Neural cell (in vitro differentiated cells): ENCODE measurements at regions not wholly inside any gene's neighbourhood (a gene's known extent, or its start where the extent isn't known, plus 50 kb on each side); places are given as distances from the start of the nearest gene placed in this dataset.

Experiments
- H2AFZ ChIP-seq: fragments of 200-600, 300-800 bp; sonication (generic), shearing (Covaris generic); 2 replicates; pipeline ENCODE4 v1.6.0; 2014; ENCODE audit warnings: low read depth, mild to moderate bottlenecking, antibody characterized with exemption, low read length, moderate library complexity
- H3F3A ChIP-seq: fragments of 200-600 bp; shearing (Covaris generic); 2 replicates; pipeline ENCODE4 v1.6.1; 2016; ENCODE audit warnings: mild to moderate bottlenecking, moderate library complexity, mixed read lengths, antibody characterized with exemption, low read length; ENCODE audit not compliant: insufficient read depth, poor library complexity, severe bottlenecking
- H3K27ac ChIP-seq: fragments of 200-600, 300-800 bp; sonication (generic), shearing (Covaris generic); 2 replicates; pipeline ENCODE4 v1.5.1; 2014; ENCODE audit warnings: mild to moderate bottlenecking, low read length, moderate library complexity
- H3K27me3 ChIP-seq: fragments of 300-800, 200-600 bp; sonication (generic), shearing (Covaris generic); 2 replicates; pipeline ENCODE4 v1.6.0; 2014; ENCODE audit warnings: mild to moderate bottlenecking, low read depth, low read length, moderate library complexity; ENCODE audit not compliant: insufficient read depth
- H3K36me3 ChIP-seq: fragments of 300-800, 200-600 bp; sonication (generic), shearing (Covaris generic); 2 replicates; pipeline ENCODE4 v1.5.1; 2014; ENCODE audit warnings: mild to moderate bottlenecking, antibody characterized with exemption, low read length, moderate library complexity; ENCODE audit not compliant: insufficient read depth
- H3K4me2 ChIP-seq: fragments of 300-800, 200-600 bp; sonication (generic), shearing (Covaris generic); 2 replicates; pipeline ENCODE4 v1.6.0; 2014; ENCODE audit warnings: mild to moderate bottlenecking, low read length
- H3K4me3 ChIP-seq: fragments of 300-800, 200-600 bp; sonication (generic), shearing (Covaris generic); 2 replicates; pipeline ENCODE4 v1.5.1; 2014; ENCODE audit warnings: mild to moderate bottlenecking, low read length, moderate library complexity
- H3K79me2 ChIP-seq: fragments of 200-600 bp; shearing (Covaris generic); replicated peaks from 2 replicates; pipeline ENCODE4 v1.6.0; 2014; ENCODE audit warnings: mild to moderate bottlenecking, low read length, moderate library complexity; ENCODE audit not compliant: insufficient read depth
- H3K9ac ChIP-seq: fragments of 300-800, 200-600 bp; sonication (generic), shearing (Covaris generic); 2 replicates; pipeline ENCODE4 v1.6.1; 2016; ENCODE audit warnings: mild to moderate bottlenecking, low read length, mixed read lengths
- H3K9me2 ChIP-seq: fragments of 200-600 bp; shearing (Covaris generic); 2 replicates; pipeline ENCODE4 v1.6.1; 2016; ENCODE audit warnings: mild to moderate bottlenecking, low read length, mixed read lengths; ENCODE audit not compliant: insufficient read depth
- H3K9me3 ChIP-seq: fragments of 200-600, 300-800 bp; sonication (generic), shearing (Covaris generic); 2 replicates; pipeline ENCODE4 v1.6.1; 2016; ENCODE audit warnings: mild to moderate bottlenecking, mixed run types, low read length, moderate library complexity, mixed read lengths
- H4K20me1 ChIP-seq: fragments of 200-600 bp; shearing (Covaris generic); 2 replicates; pipeline ENCODE4 v1.6.1; 2016; ENCODE audit warnings: mild to moderate bottlenecking, mixed run types; ENCODE audit not compliant: insufficient read depth
- CTCF ChIP-seq: fragments of 450-650 bp; IDR thresholded peaks from 2 replicates; pipeline ENCODE4 v1.5.1; 2014; ENCODE audit warnings: antibody characterized with exemption, mild to moderate bottlenecking, moderate library complexity; ENCODE audit not compliant: poor library complexity, severe bottlenecking
- EP300 ChIP-seq: fragments of 450-650 bp; conservative IDR thresholded peaks from 2 replicates; pipeline ENCODE4 v1.6.1; 2014; ENCODE audit warnings: antibody characterized with exemption, mild to moderate bottlenecking, moderate library complexity; ENCODE audit not compliant: poor library complexity, severe bottlenecking
- EZH2 ChIP-seq: fragments of 200-600, 300-800 bp; shearing (Covaris generic), sonication (generic); IDR thresholded peaks from 2 replicates; pipeline ENCODE4 v1.6.1; 2014; ENCODE audit warnings: antibody characterized with exemption, low read length, borderline replicate concordance, mild to moderate bottlenecking; ENCODE audit not compliant: insufficient read depth, poor library complexity, severe bottlenecking
- MXI1 ChIP-seq: fragments of 450-650 bp; conservative IDR thresholded peaks from 2 replicates; pipeline ENCODE4 v1.6.1; 2014; ENCODE audit warnings: antibody characterized with exemption, mild to moderate bottlenecking; ENCODE audit not compliant: poor library complexity, severe bottlenecking
- POLR2AphosphoS5 ChIP-seq: IDR thresholded peaks from 2 replicates; pipeline ENCODE4 v1.6.1; 2012
- RAD21 ChIP-seq: fragments of 450-650 bp; conservative IDR thresholded peaks from 2 replicates; pipeline ENCODE4 v1.6.1; 2014; ENCODE audit warnings: antibody characterized with exemption, mild to moderate bottlenecking, moderate library complexity
- REST ChIP-seq: IDR thresholded peaks from 2 replicates; pipeline ENCODE4 v1.6.1; 2012; ENCODE audit warnings: borderline replicate concordance
- SMC3 ChIP-seq: fragments of 450-650 bp; conservative IDR thresholded peaks from 2 replicates; pipeline ENCODE4 v1.6.1; 2014; ENCODE audit warnings: antibody characterized with exemption, mild to moderate bottlenecking, moderate library complexity; ENCODE audit not compliant: poor library complexity
- TAF1 ChIP-seq: IDR thresholded peaks from 2 replicates; pipeline ENCODE4 v1.6.1; 2012; ENCODE audit warnings: low read depth

DNA sequence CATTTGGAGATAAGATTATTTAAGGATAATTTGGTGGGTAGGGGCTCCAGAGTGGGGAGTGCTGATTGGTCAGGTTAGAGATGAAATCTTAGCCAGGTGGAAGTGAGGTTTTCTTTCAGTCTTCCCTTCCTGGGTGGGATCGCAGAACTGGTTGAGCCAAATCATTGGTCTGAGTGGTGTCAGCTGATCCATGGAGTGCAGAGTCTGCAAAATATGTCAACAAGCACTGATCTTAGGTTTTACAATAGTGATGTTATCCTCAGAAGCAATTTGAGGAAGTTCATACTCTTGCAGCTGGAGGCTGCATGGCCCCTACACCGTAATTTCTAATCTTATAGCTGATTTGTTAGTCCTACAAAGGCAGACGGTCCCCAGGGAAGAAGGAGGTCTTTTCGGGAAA, 1483.4 kb upstream of the ZEB2 start:
- Histone ChIP-seq H3K27ac (no peak overlapping the region), H2AFZ (no peak overlapping the region), H4K20me1 (no peaks in the 10 kb centered on the region), H3K9ac (no peak overlapping the region), H3F3A (no peaks in the 10 kb centered on the region), H3K4me3 (no peak overlapping the region), H3K9me3 (no peaks in the 10 kb centered on the region), H3K4me2 (no peak overlapping the region), H3K9me2 (no peaks in the 10 kb centered on the region), H3K36me3 (no peaks in the 10 kb centered on the region), H3K27me3 (no peaks in the 10 kb centered on the region), H3K79me2 (no peaks in the 10 kb centered on the region)
- TF ChIP-seq MXI1 (no peak), CTCF (no peak), SMC3 (no peak)

DNA sequence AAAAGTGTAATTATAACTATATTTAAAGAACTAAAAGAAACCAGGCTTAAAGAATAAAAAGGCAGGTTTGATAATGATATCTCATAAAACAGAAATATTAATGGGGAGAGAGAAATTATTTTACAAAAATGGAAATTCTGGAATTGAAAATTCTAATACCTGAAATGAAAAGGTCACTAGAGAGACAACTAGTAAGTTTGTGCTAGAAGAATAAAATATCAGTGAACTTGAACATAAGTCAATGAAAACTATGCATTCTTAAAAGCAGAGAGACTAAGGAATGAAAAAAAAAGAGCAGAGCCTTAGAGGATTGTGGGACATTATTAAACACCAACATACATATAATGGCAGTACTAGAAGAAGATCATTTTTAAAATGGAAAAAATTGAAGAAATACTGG, 1475.0 kb upstream of the ZEB2 start:
- H4K20me1 ChIP-seq, result no peaks in the 10 kb centered on the region
- no peaks in the 10 kb centered on the region for H3K36me3 ChIP-seq
- H3K4me2 ChIP-seq, result no peak overlapping the region
- TF ChIP-seq SMC3 (no peak), EP300 (no peak), POLR2AphosphoS5 (no peak)
- no peaks in the 10 kb centered on the region for H3K27me3 ChIP-seq
- H3K9ac ChIP-seq, result no peak overlapping the region
- no peaks in the 10 kb centered on the region for H3K9me3 ChIP-seq
- H3K4me3 ChIP-seq, result no peak overlapping the region
- no peaks in the 10 kb centered on the region for H3F3A ChIP-seq
- no peaks in the 10 kb centered on the region for H3K79me2 ChIP-seq
- H3K27ac ChIP-seq, result no peak overlapping the region
- H2AFZ ChIP-seq, result no peak overlapping the region
- H3K9me2 ChIP-seq, result no peaks in the 10 kb centered on the region

- H3K9me3 ChIP-seq, result no peaks in the 10 kb centered on the region
- no peak overlapping the region for H3K9ac ChIP-seq
- H3K27ac ChIP-seq, result no peak overlapping the region
- H3K27me3 ChIP-seq, result no peaks in the 10 kb centered on the region
- no peaks in the 10 kb centered on the region for H4K20me1 ChIP-seq
- H2AFZ ChIP-seq, result no peak overlapping the region
- no peak overlapping the region for H3K4me2 ChIP-seq
- H3F3A ChIP-seq, result no peaks in the 10 kb centered on the region
- no peaks in the 10 kb centered on the region for H3K9me2 ChIP-seq
- H3K79me2 ChIP-seq, result no peaks in the 10 kb centered on the region
- TF ChIP-seq EZH2 (no peak), EP300 (no peak), RAD21 (no peak), SMC3 (no peak), POLR2AphosphoS5 (no peak), CTCF (no peak), TAF1 (no peak), REST (no peak), MXI1 (no peak)
- H3K4me3 ChIP-seq, result no peak overlapping the region
- no peaks in the 10 kb centered on the region for H3K36me3 ChIP-seq
Observed at GRCh38 chr2:145992572-145992971, 1472.7 kb upstream of the ZEB2 start.
